Naive thymus-derived CD4-positive, alpha-beta T cell (primary cell): ENCODE measurements at regions not wholly inside any gene's neighbourhood (a gene's known extent, or its start where the extent isn't known, plus 50 kb on each side); places are given as distances from the start of the nearest gene placed in this dataset.
A peak's percentile ranks its signal among the peaks of the same experiment; 100 is the strongest.

Experiments used
- ATAC-seq: fragments of 150-1000 bp; cut with Tn5 transposase; 2 replicates; pipeline ENCODE4 v1.10.0; 2021; ENCODE audit warnings: mild to moderate bottlenecking, moderate library complexity
- CTCF ChIA-PET: fragments of 350-600 bp; sonication (Branson Sonifier 250); formaldehyde crosslinking; loops from one replicate; lab custom pipeline; 2021; ENCODE audit warnings: antibody characterized with exemption; lab: Charles Lee
- POLR2A ChIA-PET: fragments of 350-600 bp; sonication (Branson Sonifier 250); formaldehyde crosslinking; loops from one replicate; lab custom pipeline; 2021; ENCODE audit warnings: antibody characterized with exemption, inconsistent platforms; lab: Charles Lee
- DNase-seq, 9 donors: peaks; one replicate each; pipeline versions ENCODE4 v3.0.0 to v3.0.0-alpha.2; 2020 to 2022; ENCODE audit warnings: mixed read lengths in 1 of 9
- H3K27ac ChIP-seq: one replicate; pipeline ENCODE4 v1.7.0; 2013; ENCODE audit warnings: mild to moderate bottlenecking, low read depth, low read length, moderate library complexity
- H3K27me3 ChIP-seq, 2 donors: one replicate each; pipeline ENCODE4 v1.7.0; 2013; ENCODE audit warnings: low read length in 2 of 2, mild to moderate bottlenecking in 2 of 2, moderate library complexity in 2 of 2; ENCODE audit not compliant: control insufficient read depth in 2 of 2, insufficient read depth in 2 of 2
- H3K36me3 ChIP-seq, 3 experiments: 1 replicate in 2 of 3; 2 replicates in 1 of 3; pipeline ENCODE4 v1.7.0; 2013; ENCODE audit warnings: low read length in 3 of 3, mild to moderate bottlenecking in 3 of 3, moderate library complexity in 1 of 3; ENCODE audit not compliant: insufficient read depth in 3 of 3, control insufficient read depth in 2 of 3
- H3K4me1 ChIP-seq, 2 donors: one replicate each; pipeline ENCODE4 v1.7.0; 2013; ENCODE audit warnings: low read length in 2 of 2, mild to moderate bottlenecking in 2 of 2, moderate library complexity in 1 of 2; ENCODE audit not compliant: control insufficient read depth in 2 of 2, insufficient read depth in 2 of 2
- H3K4me3 ChIP-seq: 2 replicates; pipeline ENCODE4 v1.7.0; 2013; ENCODE audit warnings: mild to moderate bottlenecking, low read length
- H3K9me3 ChIP-seq, 3 experiments: 1 replicate in 2 of 3; 2 replicates in 1 of 3; pipeline ENCODE4 v1.7.0; 2013; ENCODE audit warnings: low read length in 3 of 3; ENCODE audit not compliant: control insufficient read depth in 2 of 3
- H3K27ac Mint-ChIP-seq, 9 donors: one replicate each; pipeline ENCODE4 v1.8.0; 2020 to 2022; ENCODE audit warnings: mixed read lengths in 9 of 9, mild to moderate bottlenecking in 8 of 9, moderate library complexity in 5 of 9, inconsistent platforms in 2 of 9
- H3K27me3 Mint-ChIP-seq, 5 donors: one replicate each; pipeline ENCODE4 v1.8.0; 2021 to 2022; ENCODE audit warnings: mixed read lengths in 5 of 5, mild to moderate bottlenecking in 1 of 5
- H3K36me3 Mint-ChIP-seq, 5 donors: one replicate each; pipeline ENCODE4 v1.8.0; 2020 to 2022; ENCODE audit warnings: mixed read lengths in 5 of 5, mild to moderate bottlenecking in 3 of 5, inconsistent platforms in 1 of 5
- H3K4me1 Mint-ChIP-seq, 7 donors: one replicate each; pipeline ENCODE4 v1.8.0; 2020 to 2022; ENCODE audit warnings: mixed read lengths in 7 of 7, mild to moderate bottlenecking in 3 of 7, inconsistent platforms in 1 of 7
- H3K4me3 Mint-ChIP-seq, 10 donors: one replicate each; pipeline ENCODE4 v1.8.0; 2020 to 2022; ENCODE audit warnings: mild to moderate bottlenecking in 10 of 10, mixed read lengths in 10 of 10, moderate library complexity in 6 of 10, inconsistent platforms in 2 of 10
- H3K9me3 Mint-ChIP-seq, 11 donors: one replicate each; pipeline ENCODE4 v1.8.0; 2020 to 2022; ENCODE audit warnings: mixed read lengths in 11 of 11, mild to moderate bottlenecking in 4 of 11, inconsistent platforms in 1 of 11, moderate library complexity in 1 of 11
- intact Hi-C, 2 donors: fragments of 100-400 bp; cut with micrococcal nuclease; formaldehyde crosslinking; loops; one replicate each; pipeline ENCODE4 v1.15.1; 2023

DNA sequence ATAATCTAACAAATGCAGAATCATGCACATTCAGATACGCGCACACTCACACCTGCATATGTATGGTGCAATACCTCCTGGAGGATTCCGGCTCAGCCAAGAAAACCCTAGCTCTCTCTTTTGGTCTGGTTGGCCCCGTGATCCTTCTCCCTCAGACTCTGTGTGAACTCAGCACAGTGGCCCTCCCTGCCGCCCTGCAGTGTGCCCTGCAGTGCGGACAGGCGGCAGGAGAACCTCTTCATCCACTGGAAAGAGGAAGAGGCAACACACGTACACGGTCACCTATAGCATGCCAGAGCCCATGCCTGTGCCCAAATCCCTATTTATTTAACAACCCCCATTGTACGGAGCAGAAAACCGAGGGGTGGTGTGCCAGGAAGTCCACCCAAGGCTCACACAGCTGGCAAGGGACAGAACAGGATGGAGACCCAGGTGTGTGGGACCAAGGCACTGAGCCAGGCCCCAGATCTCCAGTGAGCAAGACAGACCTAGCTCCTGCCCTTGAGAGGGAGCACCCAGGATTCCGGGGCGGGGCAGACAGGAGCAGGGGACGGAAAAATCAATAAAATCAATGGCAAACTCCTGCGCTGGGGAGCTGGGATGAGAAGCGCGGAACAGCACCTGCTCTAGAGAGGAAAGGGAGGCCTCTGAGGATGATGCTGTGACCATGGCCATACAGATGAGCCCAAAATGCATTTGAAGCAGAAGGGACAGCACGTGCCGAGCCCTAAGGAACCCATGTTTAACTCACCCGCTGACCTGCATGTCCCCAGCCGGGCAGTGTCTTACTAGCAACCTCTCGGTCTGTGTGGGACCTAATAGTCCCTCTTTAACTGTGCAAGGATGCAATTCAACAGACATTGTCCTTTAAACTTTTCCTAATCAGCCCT lies 54.7 kb upstream of the CIBAR2 start:
- ChIA-PET POLR2A (interaction anchor here (0.8 kb wide), 1 partner anchor 78 kb away, joined by 3 read pairs; no protein-coding TSS in a partner anchor), CTCF (no interaction called here)
- ATAC-seq (no peak), DNase-seq (no peak)
- Histone ChIP-seq H3K4me3 (no peak overlapping the region), H3K4me1 (no peaks in the 10 kb centered on the region), H3K27ac (no peak overlapping the region), H3K36me3 (no peaks in the 10 kb centered on the region), H3K9me3 (no peaks in the 10 kb centered on the region), H3K27me3 (no peaks in the 10 kb centered on the region)
- H3K27ac Mint-ChIP-seq, result no peak overlapping the region
- H3K4me1 Mint-ChIP-seq, result peaks cover 0 to 6% (median 0%) of the 10 kb centered on the region in 7 donors
- no peaks in the 10 kb centered on the region for H3K9me3 Mint-ChIP-seq
- intact Hi-C loops, result no loop called here
- peak overlapping the region in 1 of 10 donors; percentile 69 for H3K4me3 Mint-ChIP-seq
- peaks cover 17 to 46% (median 27%) of the 10 kb centered on the region in 5 donors for H3K27me3 Mint-ChIP-seq
- no peaks in the 10 kb centered on the region for H3K36me3 Mint-ChIP-seq

DNA sequence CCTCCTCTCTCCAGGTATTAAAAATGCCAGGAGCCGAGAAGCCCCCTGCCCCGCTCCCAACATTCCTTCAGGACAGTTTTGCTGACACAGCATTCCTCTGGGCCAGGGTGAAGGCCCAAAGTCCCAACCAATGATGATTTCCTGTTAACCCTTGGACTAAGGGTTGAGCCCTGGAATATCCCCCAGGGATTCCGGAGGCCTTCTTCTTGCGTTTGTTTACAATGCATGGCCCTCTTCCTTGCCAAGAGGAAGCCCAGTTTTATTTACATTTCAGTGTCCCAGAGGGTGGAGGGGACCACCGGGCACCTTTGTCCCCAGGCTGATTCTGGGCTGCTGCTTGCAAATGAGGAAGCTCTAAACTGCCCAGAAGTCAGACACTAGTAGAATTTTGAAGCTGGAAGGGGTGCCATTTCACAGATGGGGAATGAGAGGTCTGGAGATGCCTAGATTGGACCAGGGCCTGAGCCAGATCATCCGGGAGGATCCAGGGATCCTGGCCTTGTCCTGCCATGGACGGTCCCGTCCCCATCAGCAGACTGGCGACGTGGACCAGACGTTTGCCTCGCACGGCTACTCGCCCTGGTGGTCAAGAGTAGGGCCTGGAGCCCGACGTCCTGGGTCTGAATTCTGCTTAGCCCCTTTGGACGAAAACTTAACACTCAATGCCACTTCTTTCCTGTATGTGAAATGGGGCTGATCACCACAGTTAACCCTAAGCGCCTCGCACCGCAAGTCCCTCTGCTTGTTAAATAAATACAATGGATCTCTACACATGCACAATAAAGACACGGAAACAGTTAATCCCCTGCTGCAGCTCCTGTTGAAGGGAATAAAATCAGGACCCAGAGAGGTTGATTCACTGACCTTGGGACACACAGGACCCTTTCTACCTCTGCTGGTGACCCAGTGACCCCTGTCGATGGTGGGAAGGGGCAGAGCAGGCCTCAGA lies 55.6 kb upstream of the CIBAR2 start:
- H3K27ac Mint-ChIP-seq, result no peak overlapping the region
- no peaks in the 10 kb centered on the region for H3K4me1 ChIP-seq
- POLR2A ChIA-PET, result no interaction called here
- H3K36me3 ChIP-seq, result no peaks in the 10 kb centered on the region
- no peak overlapping the region for H3K4me3 ChIP-seq
- no peaks in the 10 kb centered on the region for H3K36me3 Mint-ChIP-seq
- intact Hi-C loops, result no loop called here
- no peaks in the 10 kb centered on the region for H3K9me3 ChIP-seq
- ATAC-seq, result no peak
- H3K27me3 ChIP-seq, result no peaks in the 10 kb centered on the region
- no peak for DNase-seq
- peak overlapping the region in 8 of 10 donors; percentile 3 to 77 (median 51) for H3K4me3 Mint-ChIP-seq
- peaks cover 0 to 6% (median 2%) of the 10 kb centered on the region in 7 donors for H3K4me1 Mint-ChIP-seq
- CTCF ChIA-PET, result no interaction called here
- no peak overlapping the region for H3K27ac ChIP-seq
- H3K27me3 Mint-ChIP-seq, result peaks cover 22 to 55% (median 36%) of the 10 kb centered on the region in 5 donors
- H3K9me3 Mint-ChIP-seq, result no peaks in the 10 kb centered on the region

DNA sequence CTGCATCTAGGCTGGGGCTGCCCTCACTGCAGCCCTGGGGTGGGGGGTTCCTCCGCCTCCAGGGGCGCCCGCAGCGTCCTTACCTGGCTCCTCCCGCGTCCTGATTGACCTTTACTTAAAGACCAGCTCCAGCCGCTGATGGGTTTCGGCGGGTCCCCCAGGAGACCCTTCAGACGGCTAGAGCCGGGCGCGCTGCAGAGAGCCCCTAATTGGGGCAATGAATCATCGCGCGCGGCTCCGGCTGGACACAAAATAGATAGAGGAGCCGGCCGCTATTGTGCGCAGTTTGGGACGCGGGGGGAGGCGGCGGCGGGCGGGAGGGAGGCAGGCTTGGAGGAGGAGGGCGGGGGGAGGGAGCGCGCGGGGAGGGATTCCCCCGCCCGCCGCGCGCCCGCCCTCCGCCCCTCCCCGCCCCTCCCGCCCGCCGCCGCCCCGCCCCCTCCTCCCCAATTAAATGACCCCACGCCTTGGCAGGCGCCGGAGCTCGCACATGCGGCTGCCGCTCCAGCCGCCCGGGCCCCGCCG lies 56.5 kb upstream of the CIBAR2 start:
- H3K27ac Mint-ChIP-seq, result no peak overlapping the region
- H3K27me3 ChIP-seq, result no peaks in the 10 kb centered on the region
- CTCF ChIA-PET, result no interaction called here

GRCh38 chr16:85169333-85170065 lies 57.2 kb upstream of the CIBAR2 start:
- H3K36me3 Mint-ChIP-seq, result peaks cover 0 to 4% (median 0%) of the 10 kb centered on the region in 5 donors
- no peak for DNase-seq
- intact Hi-C loops, result no loop called here
- H3K4me1 Mint-ChIP-seq, result peaks cover 0 to 6% (median 4%) of the 10 kb centered on the region in 7 donors
- H3K27ac ChIP-seq, result no peak overlapping the region
- ChIA-PET POLR2A (no interaction called here), CTCF (no interaction called here)
- no peaks in the 10 kb centered on the region for H3K4me1 ChIP-seq
- no peaks in the 10 kb centered on the region for H3K27me3 ChIP-seq
- no peaks in the 10 kb centered on the region for H3K36me3 ChIP-seq
- no peak overlapping the region for H3K27ac Mint-ChIP-seq
- no peaks in the 10 kb centered on the region for H3K9me3 ChIP-seq
- no peak overlapping the region for H3K4me3 ChIP-seq
- H3K9me3 Mint-ChIP-seq, result peaks cover 0 to 1% (median 0%) of the 10 kb centered on the region in 11 donors
- H3K4me3 Mint-ChIP-seq, result peak overlapping the region in 1 of 10 donors; percentile 40
- peaks cover 37 to 66% (median 53%) of the 10 kb centered on the region in 5 donors for H3K27me3 Mint-ChIP-seq
- no peak for ATAC-seq

More for the DNA sequence above, 56.5 kb upstream of the CIBAR2 start:
- Mint-ChIP-seq H3K4me1 (peaks cover 0 to 6% (median 4%) of the 10 kb centered on the region in 7 donors), H3K4me3 (peak overlapping the region in 7 of 10 donors; percentile 43 to 77 (median 66)), H3K9me3 (no peaks in the 10 kb centered on the region), H3K27me3 (peaks cover 30 to 64% (median 46%) of the 10 kb centered on the region in 5 donors), H3K36me3 (peaks cover 0 to under 1% (median 0%) of the 10 kb centered on the region in 5 donors)
- H3K27ac ChIP-seq, result no peak overlapping the region
- no peak for DNase-seq
- H3K9me3 ChIP-seq, result no peaks in the 10 kb centered on the region
- ATAC-seq, result no peak
- H3K36me3 ChIP-seq, result no peaks in the 10 kb centered on the region
- H3K4me3 ChIP-seq, result no peak overlapping the region
- POLR2A ChIA-PET, result no interaction called here
- H3K4me1 ChIP-seq, result no peaks in the 10 kb centered on the region
- intact Hi-C loops, result no loop called here

DNA sequence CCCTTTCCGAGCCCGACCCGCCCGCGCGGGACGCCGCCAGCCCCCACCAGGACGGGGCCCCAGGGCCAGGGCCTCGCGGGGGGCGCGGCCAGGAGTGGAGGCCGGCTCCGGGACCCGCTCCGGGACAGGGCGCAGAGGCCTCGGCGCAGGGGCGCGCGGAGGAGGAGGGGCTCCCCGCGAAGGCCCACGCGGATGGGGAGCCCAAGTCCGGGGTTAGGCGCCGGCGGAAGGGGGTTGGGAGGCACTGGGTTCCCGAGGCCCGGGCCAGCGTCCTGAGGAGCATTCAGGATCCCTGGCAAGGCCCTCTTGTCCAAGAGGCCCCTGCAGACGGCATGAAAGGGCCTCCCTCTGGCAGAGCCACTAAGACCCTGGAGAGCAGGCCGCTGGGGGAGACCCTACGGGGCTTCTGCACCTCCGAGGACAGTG lies 57.8 kb upstream of the CIBAR2 start:
- Histone ChIP-seq H3K36me3 (no peaks in the 10 kb centered on the region), H3K27ac (no peak overlapping the region), H3K4me3 (no peak overlapping the region), H3K9me3 (no peaks in the 10 kb centered on the region), H3K4me1 (no peaks in the 10 kb centered on the region), H3K27me3 (no peaks in the 10 kb centered on the region)
- peaks cover 0 to 1% (median 0%) of the 10 kb centered on the region in 11 donors for H3K9me3 Mint-ChIP-seq
- peaks cover 0 to 4% (median 0%) of the 10 kb centered on the region in 5 donors for H3K36me3 Mint-ChIP-seq
- H3K27me3 Mint-ChIP-seq, result peaks cover 43 to 64% (median 58%) of the 10 kb centered on the region in 5 donors
- intact Hi-C loops, result no loop called here
- POLR2A ChIA-PET, result no interaction called here
- CTCF ChIA-PET, result no interaction called here
- peaks cover 0 to 5% (median 4%) of the 10 kb centered on the region in 7 donors for H3K4me1 Mint-ChIP-seq
- DNase-seq, result no peak
- no peak for ATAC-seq
- H3K27ac Mint-ChIP-seq, result no peak overlapping the region
- peak overlapping the region in 1 of 10 donors; percentile 76 for H3K4me3 Mint-ChIP-seq

DNA sequence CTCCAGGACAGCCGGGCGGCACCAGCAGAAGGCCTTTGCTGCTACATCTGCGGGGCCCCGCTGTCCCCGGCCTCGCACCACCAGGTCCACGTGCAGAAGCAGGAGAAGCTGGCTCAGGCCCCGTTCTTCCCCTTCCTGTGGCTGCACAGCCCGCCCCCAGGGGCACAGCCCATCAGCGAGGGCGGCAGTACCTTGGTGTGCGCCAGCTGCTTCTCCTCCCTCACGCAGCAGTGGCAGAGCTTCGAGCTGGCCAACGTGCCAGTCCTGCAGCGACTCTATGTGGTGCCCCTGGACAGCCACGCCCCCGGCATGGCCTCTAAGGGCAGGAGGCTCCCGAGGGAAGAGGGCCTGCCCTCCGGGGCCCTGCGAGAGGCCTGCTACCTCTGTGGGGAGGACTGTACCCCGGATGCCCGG lies 58.3 kb upstream of the CIBAR2 start:
- ATAC-seq (no peak), DNase-seq (no peak)
- no peaks in the 10 kb centered on the region for H3K27me3 ChIP-seq
- ChIA-PET CTCF (no interaction called here), POLR2A (no interaction called here)
- H3K36me3 ChIP-seq, result no peaks in the 10 kb centered on the region
- Mint-ChIP-seq H3K36me3 (peaks cover 0 to 4% (median 0%) of the 10 kb centered on the region in 5 donors), H3K4me3 (peak overlapping the region in 4 of 10 donors; percentile 23 to 76 (median 50)), H3K27me3 (peaks cover 43 to 64% (median 59%) of the 10 kb centered on the region in 5 donors), H3K4me1 (peaks cover 0 to 5% (median 4%) of the 10 kb centered on the region in 7 donors), H3K9me3 (peaks cover 0 to 1% (median 0%) of the 10 kb centered on the region in 11 donors), H3K27ac (no peak overlapping the region)
- intact Hi-C loops, result no loop called here
- H3K27ac ChIP-seq, result no peak overlapping the region
- no peaks in the 10 kb centered on the region for H3K4me1 ChIP-seq
- H3K4me3 ChIP-seq, result no peak overlapping the region
- no peaks in the 10 kb centered on the region for H3K9me3 ChIP-seq
